ENCODE measurements at regions not wholly inside any gene's neighbourhood (a gene's known extent, or its start where the extent isn't known, plus 50 kb on each side); places are given as distances from the start of the nearest gene placed in this dataset.

DNA sequence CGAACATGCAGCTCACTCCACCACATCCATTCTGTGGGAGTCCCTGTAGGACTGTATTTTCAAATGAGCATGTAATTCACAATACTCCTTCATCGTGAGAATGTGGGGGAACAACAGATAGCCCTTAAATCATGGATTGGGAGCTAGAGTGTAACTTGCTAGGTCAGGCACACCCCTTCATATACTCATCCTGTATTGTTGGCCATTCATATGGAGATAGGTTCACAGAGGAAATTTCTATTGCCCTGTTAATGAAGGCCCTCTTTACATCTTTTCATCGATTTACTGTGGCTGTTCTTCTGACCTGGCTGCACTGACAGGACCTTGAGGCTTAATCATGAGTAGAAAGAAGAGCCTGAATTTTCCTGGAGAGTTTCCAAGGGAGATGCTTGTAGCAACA lies 193.8 kb upstream of the DPP10 start:
- no peak for TF ChIP-seq EZH2 (IDR thresholded peaks at IDR 0.05; ENCODE audit: borderline replicate concordance, insufficient read depth, low read length, poor library complexity, severe bottlenecking)
- no peak for TF ChIP-seq RAD21 (conservative IDR thresholded peaks at IDR 0.05)
- TF ChIP-seq, protein P1, sequence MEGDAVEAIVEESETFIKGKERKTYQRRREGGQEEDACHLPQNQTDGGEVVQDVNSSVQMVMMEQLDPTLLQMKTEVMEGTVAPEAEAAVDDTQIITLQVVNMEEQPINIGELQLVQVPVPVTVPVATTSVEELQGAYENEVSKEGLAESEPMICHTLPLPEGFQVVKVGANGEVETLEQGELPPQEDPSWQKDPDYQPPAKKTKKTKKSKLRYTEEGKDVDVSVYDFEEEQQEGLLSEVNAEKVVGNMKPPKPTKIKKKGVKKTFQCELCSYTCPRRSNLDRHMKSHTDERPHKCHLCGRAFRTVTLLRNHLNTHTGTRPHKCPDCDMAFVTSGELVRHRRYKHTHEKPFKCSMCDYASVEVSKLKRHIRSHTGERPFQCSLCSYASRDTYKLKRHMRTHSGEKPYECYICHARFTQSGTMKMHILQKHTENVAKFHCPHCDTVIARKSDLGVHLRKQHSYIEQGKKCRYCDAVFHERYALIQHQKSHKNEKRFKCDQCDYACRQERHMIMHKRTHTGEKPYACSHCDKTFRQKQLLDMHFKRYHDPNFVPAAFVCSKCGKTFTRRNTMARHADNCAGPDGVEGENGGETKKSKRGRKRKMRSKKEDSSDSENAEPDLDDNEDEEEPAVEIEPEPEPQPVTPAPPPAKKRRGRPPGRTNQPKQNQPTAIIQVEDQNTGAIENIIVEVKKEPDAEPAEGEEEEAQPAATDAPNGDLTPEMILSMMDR (IDR thresholded peaks at IDR 0.05; ENCODE audit: poor library complexity, severe bottlenecking) = no peak
- no peak for TF ChIP-seq EP300 (conservative IDR thresholded peaks at IDR 0.05; ENCODE audit: poor library complexity, severe bottlenecking)
- TF ChIP-seq TAF1 (IDR thresholded peaks at IDR 0.05; ENCODE audit: low read depth) = no peak
- TF ChIP-seq POLR2AphosphoS5 (IDR thresholded peaks at IDR 0.05) = no peak
- TF ChIP-seq SMC3 (conservative IDR thresholded peaks at IDR 0.05; ENCODE audit: poor library complexity) = no peak
- no peak for TF ChIP-seq MXI1 (conservative IDR thresholded peaks at IDR 0.05; ENCODE audit: poor library complexity, severe bottlenecking)
- TF ChIP-seq, protein P2, sequence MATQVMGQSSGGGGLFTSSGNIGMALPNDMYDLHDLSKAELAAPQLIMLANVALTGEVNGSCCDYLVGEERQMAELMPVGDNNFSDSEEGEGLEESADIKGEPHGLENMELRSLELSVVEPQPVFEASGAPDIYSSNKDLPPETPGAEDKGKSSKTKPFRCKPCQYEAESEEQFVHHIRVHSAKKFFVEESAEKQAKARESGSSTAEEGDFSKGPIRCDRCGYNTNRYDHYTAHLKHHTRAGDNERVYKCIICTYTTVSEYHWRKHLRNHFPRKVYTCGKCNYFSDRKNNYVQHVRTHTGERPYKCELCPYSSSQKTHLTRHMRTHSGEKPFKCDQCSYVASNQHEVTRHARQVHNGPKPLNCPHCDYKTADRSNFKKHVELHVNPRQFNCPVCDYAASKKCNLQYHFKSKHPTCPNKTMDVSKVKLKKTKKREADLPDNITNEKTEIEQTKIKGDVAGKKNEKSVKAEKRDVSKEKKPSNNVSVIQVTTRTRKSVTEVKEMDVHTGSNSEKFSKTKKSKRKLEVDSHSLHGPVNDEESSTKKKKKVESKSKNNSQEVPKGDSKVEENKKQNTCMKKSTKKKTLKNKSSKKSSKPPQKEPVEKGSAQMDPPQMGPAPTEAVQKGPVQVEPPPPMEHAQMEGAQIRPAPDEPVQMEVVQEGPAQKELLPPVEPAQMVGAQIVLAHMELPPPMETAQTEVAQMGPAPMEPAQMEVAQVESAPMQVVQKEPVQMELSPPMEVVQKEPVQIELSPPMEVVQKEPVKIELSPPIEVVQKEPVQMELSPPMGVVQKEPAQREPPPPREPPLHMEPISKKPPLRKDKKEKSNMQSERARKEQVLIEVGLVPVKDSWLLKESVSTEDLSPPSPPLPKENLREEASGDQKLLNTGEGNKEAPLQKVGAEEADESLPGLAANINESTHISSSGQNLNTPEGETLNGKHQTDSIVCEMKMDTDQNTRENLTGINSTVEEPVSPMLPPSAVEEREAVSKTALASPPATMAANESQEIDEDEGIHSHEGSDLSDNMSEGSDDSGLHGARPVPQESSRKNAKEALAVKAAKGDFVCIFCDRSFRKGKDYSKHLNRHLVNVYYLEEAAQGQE (IDR thresholded peaks at IDR 0.05; ENCODE audit: borderline replicate concordance) = no peak
- H3F3A ChIP-seq (ENCODE audit: insufficient read depth, low read length, poor library complexity, severe bottlenecking) = no peaks in the 10 kb centered on the region
- no peaks in the 10 kb centered on the region for H3K79me2 ChIP-seq (replicated peaks; ENCODE audit: insufficient read depth, low read length)
- H3K9me2 ChIP-seq (ENCODE audit: insufficient read depth, low read length) = no peaks in the 10 kb centered on the region
- no peak overlapping the region for H3K4me3 ChIP-seq (ENCODE audit: low read length)
- no peaks in the 10 kb centered on the region for H3K9me3 ChIP-seq (ENCODE audit: low read length)
- H3K36me3 ChIP-seq (ENCODE audit: insufficient read depth, low read length) = no peaks in the 10 kb centered on the region
- no peak overlapping the region for H2AFZ ChIP-seq (ENCODE audit: low read depth, low read length)
- no peak overlapping the region for H3K9ac ChIP-seq (ENCODE audit: low read length)
- no peaks in the 10 kb centered on the region for H4K20me1 ChIP-seq (ENCODE audit: insufficient read depth)
- H3K4me2 ChIP-seq (ENCODE audit: low read length) = no peak overlapping the region
- no peak overlapping the region for H3K27ac ChIP-seq (ENCODE audit: low read length)
- H3K27me3 ChIP-seq (ENCODE audit: insufficient read depth, low read depth, low read length) = no peaks in the 10 kb centered on the region

DNA sequence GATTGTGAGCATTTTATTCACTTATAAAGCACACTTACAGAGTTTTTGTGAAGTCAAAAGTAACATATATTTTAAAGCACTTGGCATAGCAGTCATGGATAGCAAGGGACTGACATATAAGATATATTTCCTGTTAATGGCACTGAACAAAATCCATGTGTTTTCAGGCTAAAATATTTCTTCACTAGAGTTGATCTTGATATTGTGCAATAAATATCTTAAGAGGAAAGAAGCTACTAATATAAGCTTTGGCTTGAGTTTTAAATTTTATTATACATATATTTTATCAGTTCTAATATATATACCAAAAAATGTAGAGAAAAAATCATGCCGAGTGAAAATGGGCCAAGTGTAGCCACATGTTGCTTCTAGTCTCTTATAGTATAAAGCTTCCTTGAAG lies 189.7 kb upstream of the DPP10 start:
- no peaks in the 10 kb centered on the region for H3F3A ChIP-seq (ENCODE audit: insufficient read depth, low read length, poor library complexity, severe bottlenecking)
- no peaks in the 10 kb centered on the region for H3K36me3 ChIP-seq (ENCODE audit: insufficient read depth, low read length)
- TF ChIP-seq, protein P1 (IDR thresholded peaks at IDR 0.05; ENCODE audit: poor library complexity, severe bottlenecking) = no peak
- TF ChIP-seq SMC3 (conservative IDR thresholded peaks at IDR 0.05; ENCODE audit: poor library complexity) = no peak
- no peak for TF ChIP-seq TAF1 (IDR thresholded peaks at IDR 0.05; ENCODE audit: low read depth)
- H3K27ac ChIP-seq (ENCODE audit: low read length) = no peak overlapping the region
- no peak overlapping the region for H3K9ac ChIP-seq (ENCODE audit: low read length)
- H2AFZ ChIP-seq (ENCODE audit: low read depth, low read length) = no peak overlapping the region
- H3K9me2 ChIP-seq (ENCODE audit: insufficient read depth, low read length) = no peaks in the 10 kb centered on the region
- H3K9me3 ChIP-seq (ENCODE audit: low read length) = no peaks in the 10 kb centered on the region
- no peak overlapping the region for H3K4me3 ChIP-seq (ENCODE audit: low read length)
- no peaks in the 10 kb centered on the region for H4K20me1 ChIP-seq (ENCODE audit: insufficient read depth)
- H3K79me2 ChIP-seq (replicated peaks; ENCODE audit: insufficient read depth, low read length) = no peaks in the 10 kb centered on the region
- no peaks in the 10 kb centered on the region for H3K27me3 ChIP-seq (ENCODE audit: insufficient read depth, low read depth, low read length)
- H3K4me2 ChIP-seq (ENCODE audit: low read length) = no peak overlapping the region
